GM12875 (cell line): ENCODE measurements at regions not wholly inside any gene's neighbourhood (a gene's known extent, or its start where the extent isn't known, plus 50 kb on each side); places are given as distances from the start of the nearest gene placed in this dataset.

ENCODE experiments used
- H3K4me3 ChIP-seq: one replicate; pipeline ENCODE4 v1.5.1; 2011; ENCODE audit warnings: low read depth, low read length, control low read depth
- CTCF ChIP-seq: IDR thresholded peaks from 2 replicates; pipeline ENCODE4 v1.5.1; 2011; ENCODE audit warnings: low read depth, mild to moderate bottlenecking, control low read depth, inconsistent platforms, low read length, moderate library complexity, borderline replicate concordance; ENCODE audit not compliant: insufficient read depth

GRCh38 chr12:19970821-19971220, 397.5 kb upstream of the PDE3A start:
- no peak for TF ChIP-seq CTCF
- H3K4me3 ChIP-seq: no peak overlapping the region

GRCh38 chr12:19971361-19972280, 396.7 kb upstream of the PDE3A start:
- no peak for TF ChIP-seq CTCF

GRCh38 chr12:19972325-19973288, 395.7 kb upstream of the PDE3A start:
- H3K4me3 ChIP-seq: no peak overlapping the region

More at GRCh38 chr12:19971361-19972280, 396.7 kb upstream of the PDE3A start:
- H3K4me3 ChIP-seq: no peak overlapping the region

GRCh38 chr12:19978193-19978592, 390.1 kb upstream of the PDE3A start:
- no peak overlapping the region for H3K4me3 ChIP-seq
- no peak for TF ChIP-seq CTCF

More at GRCh38 chr12:19972325-19973288, 395.7 kb upstream of the PDE3A start:
- no peak for TF ChIP-seq CTCF

- no peak overlapping the region for H3K4me3 ChIP-seq
- no peak for TF ChIP-seq CTCF
Measured at GRCh38 chr12:19979584-19979983, 388.8 kb upstream of the PDE3A start.

- H3K4me3 ChIP-seq: no peak overlapping the region
- TF ChIP-seq CTCF: no peak
Measured at GRCh38 chr12:19981944-19982343, 386.4 kb upstream of the PDE3A start.

- TF ChIP-seq CTCF: no peak
- no peak overlapping the region for H3K4me3 ChIP-seq
Measured at GRCh38 chr12:19988001-19988400, 380.3 kb upstream of the PDE3A start.
